ENCODE measurements at regions not wholly inside any gene's neighbourhood (a gene's known extent, or its start where the extent isn't known, plus 50 kb on each side); places are given as distances from the start of the nearest gene placed in this dataset.

GRCh38 chr6:133610227-133610840 lies 278.6 kb upstream of the TCF21 start:
- in situ Hi-C loops (cut with HindIII; ENCODE audit: extremely low pct_ligation_motif_present, low pct_unique_long_range_greater_than_20kb): no loop called here

More at GRCh38 chr6:133610227-133610840, 278.6 kb upstream of the TCF21 start:
- intact Hi-C loops (cut with micrococcal nuclease; ENCODE audit: unreplicated experiment): no loop called here
- Histone ChIP-seq H3K36me3 (replicated peaks in 1 of 2; ENCODE audit: control insufficient read depth in 1 of 2, insufficient read depth in 2 of 2, low read length in 2 of 2) (no peaks in the 10 kb centered on the region), H3K27me3 (ENCODE audit: control insufficient read depth in 1 of 2, insufficient read depth in 2 of 2, low read length in 2 of 2) (peaks cover 0 to 2% of the 10 kb centered on the region in 2 experiments; a peak in 1 of 5 replicates), H3K27ac (ENCODE audit: extremely low read length, insufficient read depth, low read length) (no peak overlapping the region), H2AFZ (ENCODE audit: low read length) (no peak overlapping the region), H3K9ac (ENCODE audit: insufficient read depth, low read depth, low read length) (no peak overlapping the region), H3K79me2 (ENCODE audit: insufficient read depth, low read length) (no peaks in the 10 kb centered on the region), H3K4me1 (ENCODE audit: insufficient read depth, low read length) (no peaks in the 10 kb centered on the region), H4K20me1 (ENCODE audit: insufficient read depth, low read length) (no peaks in the 10 kb centered on the region), H3K4me3 (replicated peaks in 1 of 3; ENCODE audit: insufficient read depth in 1 of 3, low read depth in 2 of 3, low read length in 3 of 3) (no peak overlapping the region), H3K4me2 (ENCODE audit: low read depth, low read length) (no peak overlapping the region), H3K9me3 (ENCODE audit: low read length) (no peaks in the 10 kb centered on the region)
- FAIRE-seq (no peak), ATAC-seq (no peak), DNase-seq (ENCODE audit: low spot score) (no peak)
- BruUV-seq (replicated peaks): no TSS peak
- ChIA-PET CTCF (ENCODE audit: low intra/inter-chr PET ratio, low total read pairs) (no interaction called here), POLR2A (no interaction called here)
- TF ChIP-seq KMT2B (CRISPR knock-in tag; IDR thresholded peaks at IDR 0.05): no peak
- TF ChIP-seq HOXD1 (CRISPR knock-in tag; IDR thresholded peaks at IDR 0.05): no peak
- TF ChIP-seq, protein P1, sequence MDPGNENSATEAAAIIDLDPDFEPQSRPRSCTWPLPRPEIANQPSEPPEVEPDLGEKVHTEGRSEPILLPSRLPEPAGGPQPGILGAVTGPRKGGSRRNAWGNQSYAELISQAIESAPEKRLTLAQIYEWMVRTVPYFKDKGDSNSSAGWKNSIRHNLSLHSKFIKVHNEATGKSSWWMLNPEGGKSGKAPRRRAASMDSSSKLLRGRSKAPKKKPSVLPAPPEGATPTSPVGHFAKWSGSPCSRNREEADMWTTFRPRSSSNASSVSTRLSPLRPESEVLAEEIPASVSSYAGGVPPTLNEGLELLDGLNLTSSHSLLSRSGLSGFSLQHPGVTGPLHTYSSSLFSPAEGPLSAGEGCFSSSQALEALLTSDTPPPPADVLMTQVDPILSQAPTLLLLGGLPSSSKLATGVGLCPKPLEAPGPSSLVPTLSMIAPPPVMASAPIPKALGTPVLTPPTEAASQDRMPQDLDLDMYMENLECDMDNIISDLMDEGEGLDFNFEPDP (CRISPR knock-in tag; conservative IDR thresholded peaks at IDR 0.05): no peak
- TF ChIP-seq ZNF781 (CRISPR knock-in tag; IDR thresholded peaks at IDR 0.05; ENCODE audit: borderline replicate concordance, not compliant biosample characterization): no peak
- TF ChIP-seq SP140L (CRISPR knock-in tag; IDR thresholded peaks at IDR 0.05; ENCODE audit: borderline replicate concordance): no peak
- no peak for TF ChIP-seq BRD4 (CRISPR knock-in tag; IDR thresholded peaks at IDR 0.05)
- TF ChIP-seq NONO (IDR thresholded peaks at IDR 0.05): no peak
- TF ChIP-seq NONO (CRISPR knock-in tag; conservative IDR thresholded peaks at IDR 0.05): no peak
- no peak for TF ChIP-seq RFX5 (IDR thresholded peaks at IDR 0.05; ENCODE audit: low read depth, low read length)
- TF ChIP-seq MTF2 (CRISPR knock-in tag; IDR thresholded peaks at IDR 0.05; ENCODE audit: borderline replicate concordance): no peak
- TF ChIP-seq, protein P2, sequence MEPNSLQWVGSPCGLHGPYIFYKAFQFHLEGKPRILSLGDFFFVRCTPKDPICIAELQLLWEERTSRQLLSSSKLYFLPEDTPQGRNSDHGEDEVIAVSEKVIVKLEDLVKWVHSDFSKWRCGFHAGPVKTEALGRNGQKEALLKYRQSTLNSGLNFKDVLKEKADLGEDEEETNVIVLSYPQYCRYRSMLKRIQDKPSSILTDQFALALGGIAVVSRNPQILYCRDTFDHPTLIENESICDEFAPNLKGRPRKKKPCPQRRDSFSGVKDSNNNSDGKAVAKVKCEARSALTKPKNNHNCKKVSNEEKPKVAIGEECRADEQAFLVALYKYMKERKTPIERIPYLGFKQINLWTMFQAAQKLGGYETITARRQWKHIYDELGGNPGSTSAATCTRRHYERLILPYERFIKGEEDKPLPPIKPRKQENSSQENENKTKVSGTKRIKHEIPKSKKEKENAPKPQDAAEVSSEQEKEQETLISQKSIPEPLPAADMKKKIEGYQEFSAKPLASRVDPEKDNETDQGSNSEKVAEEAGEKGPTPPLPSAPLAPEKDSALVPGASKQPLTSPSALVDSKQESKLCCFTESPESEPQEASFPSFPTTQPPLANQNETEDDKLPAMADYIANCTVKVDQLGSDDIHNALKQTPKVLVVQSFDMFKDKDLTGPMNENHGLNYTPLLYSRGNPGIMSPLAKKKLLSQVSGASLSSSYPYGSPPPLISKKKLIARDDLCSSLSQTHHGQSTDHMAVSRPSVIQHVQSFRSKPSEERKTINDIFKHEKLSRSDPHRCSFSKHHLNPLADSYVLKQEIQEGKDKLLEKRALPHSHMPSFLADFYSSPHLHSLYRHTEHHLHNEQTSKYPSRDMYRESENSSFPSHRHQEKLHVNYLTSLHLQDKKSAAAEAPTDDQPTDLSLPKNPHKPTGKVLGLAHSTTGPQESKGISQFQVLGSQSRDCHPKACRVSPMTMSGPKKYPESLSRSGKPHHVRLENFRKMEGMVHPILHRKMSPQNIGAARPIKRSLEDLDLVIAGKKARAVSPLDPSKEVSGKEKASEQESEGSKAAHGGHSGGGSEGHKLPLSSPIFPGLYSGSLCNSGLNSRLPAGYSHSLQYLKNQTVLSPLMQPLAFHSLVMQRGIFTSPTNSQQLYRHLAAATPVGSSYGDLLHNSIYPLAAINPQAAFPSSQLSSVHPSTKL (CRISPR knock-in tag; IDR thresholded peaks at IDR 0.05): no peak
- no peak for TF ChIP-seq MBD4 (IDR thresholded peaks at IDR 0.05; ENCODE audit: borderline replicate concordance, low read length)
- TF ChIP-seq ATRX (CRISPR knock-in tag; IDR thresholded peaks at IDR 0.05; ENCODE audit: borderline replicate concordance): no peak
- TF ChIP-seq HDAC1 (CRISPR knock-in tag; IDR thresholded peaks at IDR 0.05): no peak
- WGBS (ENCODE audit: low lambda C conversion rate): 0% methylated on average over 2 of the region's 2 CpGs
